ENCODE measurements at regions not wholly inside any gene's neighbourhood (a gene's known extent, or its start where the extent isn't known, plus 50 kb on each side); places are given as distances from the start of the nearest gene placed in this dataset.

- Histone ChIP-seq H3K36me3 (no peaks in the 10 kb centered on the region), H3K27ac (no peak overlapping the region), H3K4me3 (no peak overlapping the region), H3K4me1 (no peaks in the 10 kb centered on the region), H3K27me3 (no peaks in the 10 kb centered on the region), H3K9me3 (no peaks in the 10 kb centered on the region)
- TF ChIP-seq CTCF (IDR thresholded peaks at IDR 0.05) (no peak), POLR2A (IDR thresholded peaks at IDR 0.05) (no peak)
- no peak for DNase-seq
These were observed 115.3 kb upstream of the PROKR2 start for GRCh38 chr20:5432030-5432429.

DNA sequence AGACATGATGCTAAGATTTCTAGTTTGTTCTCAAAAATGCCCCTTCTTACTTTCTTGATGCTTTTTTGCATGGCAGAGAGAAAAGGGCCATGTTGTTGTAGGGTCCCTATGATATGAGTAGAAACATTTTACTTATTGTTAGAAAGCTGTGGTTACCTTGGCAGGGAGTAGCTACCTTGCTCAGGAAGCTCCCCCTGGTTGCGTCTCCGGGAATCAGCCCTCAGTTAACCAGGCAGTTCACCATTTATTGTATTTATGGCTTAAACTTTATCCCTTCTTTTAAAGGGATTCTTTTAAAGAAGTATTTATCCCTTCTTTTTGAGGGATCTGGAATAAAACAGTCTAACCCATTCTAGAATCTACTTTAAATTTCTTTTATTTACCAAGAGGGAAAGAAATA lies 113.9 kb upstream of the PROKR2 start:
- H3K27me3 ChIP-seq = no peaks in the 10 kb centered on the region
- TF ChIP-seq CTCF (IDR thresholded peaks at IDR 0.05) (no peak), POLR2A (IDR thresholded peaks at IDR 0.05) (no peak)
- H3K9me3 ChIP-seq = no peaks in the 10 kb centered on the region
- no peak for DNase-seq
- no peaks in the 10 kb centered on the region for H3K4me1 ChIP-seq
- no peak overlapping the region for H3K4me3 ChIP-seq
- no peaks in the 10 kb centered on the region for H3K36me3 ChIP-seq
- H3K27ac ChIP-seq = no peak overlapping the region

DNA sequence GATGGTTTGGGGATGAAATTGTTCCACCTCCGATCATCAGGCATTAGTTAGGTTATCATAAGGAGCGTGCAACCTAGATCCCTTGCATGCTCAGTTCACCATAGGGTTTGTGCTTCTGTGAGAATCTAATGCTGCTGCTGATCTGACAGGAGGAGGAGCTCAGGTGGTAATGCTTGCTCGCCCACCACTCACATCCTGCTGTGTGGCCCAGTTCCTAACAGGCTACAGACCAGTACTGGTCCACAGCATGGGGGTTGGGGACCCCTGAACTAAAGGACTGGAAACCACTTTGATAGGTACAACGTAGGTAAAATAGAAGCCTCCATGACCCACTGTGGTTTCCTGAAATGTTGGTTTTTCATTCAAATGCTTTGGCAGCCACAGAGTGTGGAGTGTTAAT lies 109.3 kb upstream of the PROKR2 start:
- Histone ChIP-seq H3K27ac (no peak overlapping the region), H3K4me1 (no peaks in the 10 kb centered on the region), H3K27me3 (no peaks in the 10 kb centered on the region), H3K4me3 (no peak overlapping the region), H3K9me3 (no peaks in the 10 kb centered on the region), H3K36me3 (no peaks in the 10 kb centered on the region)
- DNase-seq = no peak
- TF ChIP-seq CTCF (IDR thresholded peaks at IDR 0.05) (no peak), POLR2A (IDR thresholded peaks at IDR 0.05) (no peak)

DNA sequence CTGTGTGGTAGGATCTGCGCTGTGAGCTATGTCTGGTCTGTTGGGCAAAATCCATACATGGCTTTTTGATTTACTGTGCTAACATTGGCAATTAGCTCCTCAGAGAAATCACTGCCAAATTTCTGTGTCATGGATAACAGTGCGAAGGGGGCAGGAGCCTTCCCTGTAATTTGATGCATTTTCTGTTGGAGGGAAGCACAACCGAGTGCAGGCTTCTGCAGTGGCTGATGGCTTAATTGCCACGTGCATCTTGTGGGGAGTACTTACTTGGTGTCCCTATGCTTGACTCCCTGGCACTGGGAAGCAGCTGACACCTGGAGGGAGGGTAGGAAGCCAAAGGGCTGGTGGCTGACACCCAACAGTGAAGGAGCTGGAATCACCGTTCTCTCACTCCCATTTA lies 99.3 kb upstream of the PROKR2 start:
- TF ChIP-seq POLR2A (IDR thresholded peaks at IDR 0.05) (no peak), CTCF (IDR thresholded peaks at IDR 0.05) (no peak)
- H3K9me3 ChIP-seq = no peaks in the 10 kb centered on the region
- no peaks in the 10 kb centered on the region for H3K27me3 ChIP-seq
- H3K4me1 ChIP-seq = no peaks in the 10 kb centered on the region
- H3K27ac ChIP-seq = no peak overlapping the region
- no peaks in the 10 kb centered on the region for H3K36me3 ChIP-seq
- no peak for DNase-seq
- H3K4me3 ChIP-seq = no peak overlapping the region

- no peak for TF ChIP-seq POLR2A (IDR thresholded peaks at IDR 0.05)
- TF ChIP-seq CTCF (IDR thresholded peaks at IDR 0.05) = no peak
- H3K27ac ChIP-seq = no peak overlapping the region
- no peaks in the 10 kb centered on the region for H3K9me3 ChIP-seq
- H3K4me1 ChIP-seq = no peaks in the 10 kb centered on the region
- no peak for DNase-seq
- no peak overlapping the region for H3K4me3 ChIP-seq
- H3K36me3 ChIP-seq = no peaks in the 10 kb centered on the region
- H3K27me3 ChIP-seq = no peaks in the 10 kb centered on the region
These were observed 96.6 kb upstream of the PROKR2 start for GRCh38 chr20:5413394-5413793.

DNA sequence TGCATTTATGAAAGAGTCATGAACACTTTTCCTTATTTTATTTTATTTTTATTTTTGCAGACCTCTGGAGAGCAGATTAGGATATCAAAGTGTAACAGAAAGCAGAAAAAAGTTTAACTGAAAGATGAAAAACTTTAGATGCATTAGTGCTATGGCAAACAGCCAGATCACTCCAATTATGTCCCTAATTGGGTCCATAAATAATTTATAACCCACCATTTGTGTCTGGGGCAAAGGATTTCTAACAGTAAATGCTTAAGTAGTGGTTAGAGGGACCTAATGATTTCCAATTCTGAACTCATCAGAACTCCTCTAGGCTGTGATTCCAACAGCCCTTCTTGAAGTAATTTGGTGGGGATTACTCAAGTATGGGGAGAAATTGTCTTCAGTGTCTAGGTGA lies 93.7 kb upstream of the PROKR2 start:
- Histone ChIP-seq H3K9me3 (no peaks in the 10 kb centered on the region), H3K4me3 (no peak overlapping the region), H3K27me3 (no peaks in the 10 kb centered on the region), H3K36me3 (no peaks in the 10 kb centered on the region), H3K27ac (no peak overlapping the region), H3K4me1 (no peaks in the 10 kb centered on the region)
- no peak for DNase-seq
- TF ChIP-seq POLR2A (IDR thresholded peaks at IDR 0.05) (no peak), CTCF (IDR thresholded peaks at IDR 0.05) (no peak)

All from Peyer's patch (tissue), 4 donors.